T-cell (primary cell): ENCODE measurements at regions not wholly inside any gene's neighbourhood (a gene's known extent, or its start where the extent isn't known, plus 50 kb on each side); places are given as distances from the start of the nearest gene placed in this dataset.

Experiments
- ATAC-seq, 4 experiments: fragments of 200-7000 bp in 3 of 4; fragments of 150-1000 bp in 1 of 4; cut with Tn5 transposase; replicated peaks in 1 of 4; 1 replicate in 3 of 4; 2 replicates in 1 of 4; pipeline ENCODE4 v1.10.0; 2021; ENCODE audit warnings: moderate library complexity in 3 of 4, mild to moderate bottlenecking in 2 of 4, moderate number of reproducible peaks in 1 of 4
- CTCF ChIA-PET, 2 donors: fragments of 300-600 bp; sonication (Branson Sonifier 250); formaldehyde crosslinking; loops; one replicate each; lab custom pipeline; 2022; ENCODE audit warnings: antibody characterized with exemption in 2 of 2; lab: Charles Lee
- POLR2A ChIA-PET, 2 donors: fragments of 300-600 bp; sonication (Branson Sonifier 250); formaldehyde crosslinking; loops; one replicate each; lab custom pipeline; 2022; ENCODE audit warnings: antibody characterized with exemption in 2 of 2; lab: Charles Lee
- DNase-seq, 35 experiments: peaks; one replicate each; pipeline versions ENCODE4 v3.0.0 to v3.0.0-alpha.2; 2013 to 2023
- H3K27ac ChIP-seq: one replicate; pipeline ENCODE4 v1.5.1; 2013; ENCODE audit warnings: low read length
- H3K27me3 ChIP-seq, 2 experiments: replicated peaks in 1 of 2; 1 replicate in 1 of 2; 2 replicates in 1 of 2; pipeline versions ENCODE4 v1.6.1 to v1.7.0; 2013; ENCODE audit warnings: low read length in 1 of 2, mixed read lengths in 1 of 2; ENCODE audit not compliant: control insufficient read depth in 2 of 2, insufficient read depth in 2 of 2; ENCODE audit errors: extremely low read depth in 1 of 2
- H3K36me3 ChIP-seq, 2 donors: 1 replicate in 1 of 2; 2 replicates in 1 of 2; pipeline versions ENCODE4 v1.6.1 to v1.7.0; 2013; ENCODE audit warnings: low read length in 1 of 2; ENCODE audit not compliant: control insufficient read depth in 2 of 2, insufficient read depth in 1 of 2; ENCODE audit errors: extremely low read depth in 1 of 2
- H3K4me1 ChIP-seq, 2 experiments: 1 replicate in 1 of 2; 2 replicates in 1 of 2; pipeline versions ENCODE4 v1.6.1 to v1.7.0; 2013; ENCODE audit warnings: low read length in 2 of 2, mixed read lengths in 1 of 2; ENCODE audit not compliant: insufficient read depth in 2 of 2, control insufficient read depth in 1 of 2; ENCODE audit errors: extremely low read depth in 1 of 2
- H3K4me3 ChIP-seq, 2 donors: 1 replicate in 1 of 2; 2 replicates in 1 of 2; pipeline versions ENCODE4 v1.5.1 to v1.7.0; 2013; ENCODE audit warnings: mild to moderate bottlenecking in 2 of 2, low read length in 1 of 2, moderate library complexity in 1 of 2; ENCODE audit not compliant: control insufficient read depth in 1 of 2; ENCODE audit errors: extremely low read depth in 1 of 2
- H3K9me3 ChIP-seq: 2 replicates; pipeline ENCODE4 v1.7.0; 2013
- H3K27ac Mint-ChIP-seq, 2 donors: one replicate each; pipeline ENCODE4 v1.8.0; 2020 to 2021; ENCODE audit warnings: mild to moderate bottlenecking in 2 of 2, mixed read lengths in 2 of 2
- H3K27me3 Mint-ChIP-seq, 2 donors: one replicate each; pipeline ENCODE4 v1.8.0; 2021 to 2022; ENCODE audit warnings: mixed read lengths in 2 of 2
- H3K36me3 Mint-ChIP-seq: one replicate; pipeline ENCODE4 v1.8.0; 2021; ENCODE audit warnings: mixed read lengths
- H3K4me1 Mint-ChIP-seq, 3 donors: one replicate each; pipeline ENCODE4 v1.8.0; 2020 to 2022; ENCODE audit warnings: mixed read lengths in 3 of 3, mild to moderate bottlenecking in 1 of 3
- H3K4me3 Mint-ChIP-seq, 3 donors: one replicate each; pipeline ENCODE4 v1.8.0; 2020 to 2022; ENCODE audit warnings: mild to moderate bottlenecking in 3 of 3, mixed read lengths in 3 of 3, moderate library complexity in 3 of 3
- H3K9me3 Mint-ChIP-seq, 3 donors: one replicate each; pipeline ENCODE4 v1.8.0; 2020 to 2022; ENCODE audit warnings: mixed read lengths in 3 of 3
- WGBS: methylation state at CpG from one replicate; pipeline ENCODE4 v1.1.5; 2013; ENCODE audit warnings: missing lambda C conversion rate; ENCODE audit not compliant: insufficient coverage; 5-methylcytosine and 5-hydroxymethylcytosine counted together

DNA sequence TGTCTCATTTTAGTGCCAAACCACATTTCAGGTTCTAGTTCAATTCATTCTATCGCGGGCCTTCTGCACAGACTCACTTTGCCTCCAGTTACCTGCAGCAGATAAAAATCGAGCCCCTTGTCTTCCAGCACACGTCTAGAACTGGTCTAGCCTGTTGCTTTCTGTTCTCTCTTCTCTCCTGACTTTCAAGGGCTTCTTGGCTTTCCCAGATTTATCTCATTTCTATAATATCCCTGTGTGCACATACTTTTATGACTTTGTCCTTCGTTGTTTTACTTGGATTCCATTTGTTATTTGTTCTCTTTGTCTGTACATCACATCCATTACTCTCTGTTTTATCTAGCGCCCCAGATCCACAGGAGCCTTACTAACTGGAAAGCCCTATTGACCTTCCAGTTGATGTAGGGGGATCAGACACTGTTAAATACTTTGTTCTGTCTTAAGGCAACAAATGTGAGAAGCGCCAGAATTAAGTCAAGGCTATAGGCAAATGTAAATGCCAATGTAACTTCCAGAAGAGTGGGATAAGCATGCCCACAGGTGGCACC, 284.5 kb upstream of the ADGRL4 start:
- WGBS, result 81% methylated on average over 5 of the region's 7 CpGs
- ChIA-PET POLR2A (no interaction called here), CTCF (no interaction called here)
- no peaks in the 10 kb centered on the region for H3K36me3 ChIP-seq
- no peak overlapping the region for H3K4me3 ChIP-seq
- no peaks in the 10 kb centered on the region for H3K36me3 Mint-ChIP-seq
- no peak overlapping the region for H3K27ac ChIP-seq
- ATAC-seq, result no peak
- H3K9me3 Mint-ChIP-seq, result peaks cover 0 to 4% (median 2%) of the 10 kb centered on the region in 3 donors
- H3K9me3 ChIP-seq, result no peaks in the 10 kb centered on the region
- no peak for DNase-seq
- H3K4me1 ChIP-seq, result no peaks in the 10 kb centered on the region
- H3K27me3 Mint-ChIP-seq, result no peaks in the 10 kb centered on the region
- no peaks in the 10 kb centered on the region for H3K27me3 ChIP-seq
- no peak overlapping the region for H3K27ac Mint-ChIP-seq
- H3K4me1 Mint-ChIP-seq, result no peaks in the 10 kb centered on the region
- no peak overlapping the region for H3K4me3 Mint-ChIP-seq

DNA sequence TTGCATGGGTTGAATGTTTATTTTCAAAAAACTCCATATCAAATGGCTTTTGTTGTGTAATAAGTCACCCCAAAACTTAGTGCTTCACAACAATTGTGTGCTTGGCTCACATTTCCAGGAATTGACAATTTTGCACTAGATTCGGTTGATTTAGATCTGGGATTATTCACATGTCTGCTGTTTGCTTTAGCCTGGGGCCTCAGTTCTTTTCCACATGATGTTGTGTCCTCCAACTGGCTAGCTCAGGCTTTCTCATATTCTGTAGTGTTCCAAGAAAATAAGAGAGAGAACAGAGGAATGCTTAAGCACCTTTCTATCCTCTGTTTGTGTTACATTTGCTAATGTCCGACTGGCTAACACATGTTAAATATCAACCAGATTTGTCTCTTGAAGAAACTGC, 281.5 kb upstream of the ADGRL4 start:
- ATAC-seq, result no peak
- no peak overlapping the region for H3K4me3 ChIP-seq
- H3K9me3 ChIP-seq, result no peaks in the 10 kb centered on the region
- DNase-seq, result no peak
- no peaks in the 10 kb centered on the region for H3K27me3 ChIP-seq
- H3K36me3 Mint-ChIP-seq, result no peaks in the 10 kb centered on the region
- H3K36me3 ChIP-seq, result no peaks in the 10 kb centered on the region
- no peak overlapping the region for H3K27ac ChIP-seq
- no peaks in the 10 kb centered on the region for H3K4me1 Mint-ChIP-seq
- no peaks in the 10 kb centered on the region for H3K4me1 ChIP-seq
- no peak overlapping the region for H3K4me3 Mint-ChIP-seq
- ChIA-PET CTCF (no interaction called here), POLR2A (interaction anchor here in 1 of 2 donors (0.5 kb wide), 1 partner anchor 358 kb away, joined by 6 read pairs; no protein-coding TSS in a partner anchor)
- H3K27me3 Mint-ChIP-seq, result no peaks in the 10 kb centered on the region
- H3K9me3 Mint-ChIP-seq, result peaks cover 0 to 4% (median 2%) of the 10 kb centered on the region in 3 donors
- no peak overlapping the region for H3K27ac Mint-ChIP-seq
- WGBS, result no CpG with 5 or more reads among the region's 2 CpGs

DNA sequence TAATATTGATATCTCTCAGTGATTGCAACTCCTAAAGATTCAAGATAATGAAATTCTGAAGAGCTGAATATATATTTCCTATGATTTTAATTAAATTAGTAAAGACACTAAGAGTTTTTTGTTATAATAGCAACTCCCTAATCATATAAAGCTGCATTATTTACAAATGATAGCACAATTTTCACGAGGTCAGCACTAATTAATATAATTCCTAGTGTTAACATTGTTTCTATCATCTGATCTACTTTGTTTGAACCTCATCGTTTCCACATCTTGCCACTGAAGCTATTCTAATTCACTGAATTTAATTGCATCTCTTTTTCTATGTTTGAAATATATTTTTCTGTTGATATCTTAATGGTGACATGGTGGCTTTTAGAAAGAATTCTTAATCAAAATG, 279.1 kb upstream of the ADGRL4 start:
- Mint-ChIP-seq H3K4me3 (no peak overlapping the region), H3K9me3 (peaks cover 0 to 2% (median 0%) of the 10 kb centered on the region in 3 donors), H3K27ac (no peak overlapping the region), H3K36me3 (no peaks in the 10 kb centered on the region), H3K4me1 (no peaks in the 10 kb centered on the region), H3K27me3 (no peaks in the 10 kb centered on the region)
- ChIA-PET CTCF (no interaction called here), POLR2A (no interaction called here)
- Histone ChIP-seq H3K27me3 (no peaks in the 10 kb centered on the region), H3K4me1 (no peaks in the 10 kb centered on the region), H3K36me3 (no peaks in the 10 kb centered on the region), H3K27ac (no peak overlapping the region), H3K4me3 (no peak overlapping the region), H3K9me3 (no peaks in the 10 kb centered on the region)
- DNase-seq, result no peak
- no peak for ATAC-seq
- no CpG with 5 or more reads among the region's 2 CpGs for WGBS

DNA sequence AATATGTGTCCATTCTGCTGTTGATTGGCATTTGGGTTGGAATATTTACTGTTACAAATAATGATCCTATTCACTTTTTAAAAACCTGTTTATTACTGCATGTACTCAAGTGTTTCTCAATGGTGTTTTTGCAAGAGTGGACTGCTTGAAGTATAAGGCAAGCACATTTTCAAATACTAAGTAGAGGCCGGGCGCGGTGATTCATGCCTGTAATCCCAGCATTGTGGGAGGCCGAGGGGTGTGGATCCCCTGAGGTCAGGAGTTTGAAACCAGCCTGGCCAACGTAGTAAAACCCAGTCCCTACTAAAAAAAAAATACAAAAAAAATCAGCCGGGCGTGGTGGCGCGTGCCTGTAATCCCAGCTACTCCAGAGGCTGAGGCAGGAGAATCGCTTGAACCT, 276.9 kb upstream of the ADGRL4 start:
- no peaks in the 10 kb centered on the region for H3K36me3 ChIP-seq
- ChIA-PET CTCF (no interaction called here), POLR2A (no interaction called here)
- H3K9me3 ChIP-seq, result no peaks in the 10 kb centered on the region
- H3K4me3 ChIP-seq, result no peak overlapping the region
- no peak overlapping the region for H3K27ac Mint-ChIP-seq
- no peaks in the 10 kb centered on the region for H3K4me1 Mint-ChIP-seq
- no peak overlapping the region for H3K27ac ChIP-seq
- no peak for DNase-seq
- no peaks in the 10 kb centered on the region for H3K36me3 Mint-ChIP-seq
- no peak for ATAC-seq
- 93% methylated on average over 6 of the region's 10 CpGs for WGBS
- H3K4me1 ChIP-seq, result no peaks in the 10 kb centered on the region
- H3K9me3 Mint-ChIP-seq, result peaks cover 0 to 8% (median 2%) of the 10 kb centered on the region in 3 donors
- H3K27me3 Mint-ChIP-seq, result no peaks in the 10 kb centered on the region
- H3K27me3 ChIP-seq, result no peaks in the 10 kb centered on the region
- H3K4me3 Mint-ChIP-seq, result no peak overlapping the region

DNA sequence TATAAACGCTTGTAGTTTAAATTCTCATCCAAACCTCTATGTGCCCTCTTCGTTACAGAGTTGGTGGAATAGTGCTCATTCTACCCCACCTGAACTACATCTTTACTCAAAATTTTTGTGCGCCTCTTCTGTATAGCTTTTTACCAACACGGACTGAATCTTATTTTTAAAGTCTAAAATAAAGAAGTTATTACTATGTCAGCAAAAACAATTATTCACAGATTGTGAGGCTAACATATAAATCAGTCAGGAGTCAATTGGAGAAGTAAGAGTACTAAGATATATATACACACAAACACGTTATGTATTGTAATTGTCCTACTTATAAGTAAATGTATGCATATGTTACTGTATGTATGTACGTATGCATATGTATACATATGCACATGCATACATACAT, 274.9 kb upstream of the ADGRL4 start:
- CTCF ChIA-PET, result no interaction called here
- H3K27me3 Mint-ChIP-seq, result no peaks in the 10 kb centered on the region
- no peak overlapping the region for H3K4me3 Mint-ChIP-seq

DNA sequence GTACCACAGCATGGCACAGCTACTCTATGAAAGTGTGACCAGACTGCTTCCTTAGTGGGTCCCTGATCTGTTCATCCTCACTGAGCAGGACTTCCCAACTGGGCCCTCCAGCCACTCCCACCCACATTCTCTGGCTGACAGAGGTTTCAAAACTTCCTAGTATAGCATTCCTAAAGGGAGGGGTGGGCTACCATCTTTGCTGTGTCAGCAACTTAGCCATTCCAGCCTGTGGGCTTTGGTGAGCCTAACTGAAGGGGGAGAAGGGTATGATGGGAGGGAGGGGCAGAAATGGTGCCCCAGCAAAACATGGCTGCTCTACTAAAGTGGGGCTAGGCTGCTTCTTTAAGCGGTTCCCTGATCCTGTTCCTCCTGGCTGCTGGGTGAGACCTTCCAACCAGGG, 265.2 kb upstream of the ADGRL4 start:
- ATAC-seq (no peak), DNase-seq (no peak)
- no peaks in the 10 kb centered on the region for H3K27me3 ChIP-seq
- H3K36me3 ChIP-seq, result no peaks in the 10 kb centered on the region
- Mint-ChIP-seq H3K27ac (no peak overlapping the region), H3K4me3 (no peak overlapping the region), H3K9me3 (peaks cover 7 to 22% (median 14%) of the 10 kb centered on the region in 3 donors), H3K4me1 (no peaks in the 10 kb centered on the region), H3K36me3 (no peaks in the 10 kb centered on the region), H3K27me3 (no peaks in the 10 kb centered on the region)
- no peaks in the 10 kb centered on the region for H3K4me1 ChIP-seq
- H3K27ac ChIP-seq, result no peak overlapping the region
- ChIA-PET CTCF (no interaction called here), POLR2A (no interaction called here)
- WGBS, result 100% methylated on average over 1 of the region's 1 CpG
- H3K4me3 ChIP-seq, result no peak overlapping the region
- no peaks in the 10 kb centered on the region for H3K9me3 ChIP-seq

More for the DNA sequence above, 274.9 kb upstream of the ADGRL4 start:
- ATAC-seq, result no peak
- no peak overlapping the region for H3K27ac Mint-ChIP-seq
- Histone ChIP-seq H3K9me3 (no peaks in the 10 kb centered on the region), H3K4me3 (no peak overlapping the region), H3K4me1 (no peaks in the 10 kb centered on the region), H3K36me3 (no peaks in the 10 kb centered on the region), H3K27ac (no peak overlapping the region), H3K27me3 (no peaks in the 10 kb centered on the region)
- POLR2A ChIA-PET, result no interaction called here
- no peaks in the 10 kb centered on the region for H3K36me3 Mint-ChIP-seq
- no peak for DNase-seq
- no CpG with 5 or more reads among the region's 6 CpGs for WGBS
- peaks cover under 1 to 9% (median 2%) of the 10 kb centered on the region in 3 donors for H3K9me3 Mint-ChIP-seq
- no peaks in the 10 kb centered on the region for H3K4me1 Mint-ChIP-seq
